Fibroblast of upper back skin (primary cell): ENCODE measurements at regions not wholly inside any gene's neighbourhood (a gene's known extent, or its start where the extent isn't known, plus 50 kb on each side); places are given as distances from the start of the nearest gene placed in this dataset.
A peak's percentile ranks its signal among the peaks of the same experiment; 100 is the strongest.
"Not testable (repeated sequence)": the region's sequence is repeated elsewhere in the genome, so short reads cannot be mapped to it uniquely, and the experiment has no call there.

Experiments
- DNase-seq: peaks from one replicate; pipeline ENCODE4 v3.0.0-alpha.2; 2013

GRCh38 chr5:99544356-99544755 is 615.5 kb upstream of the CHD1 start:
- DNase-seq, result no peak

GRCh38 chr5:99543841-99544240 is 615.0 kb upstream of the CHD1 start:
- peak; percentile 53 for DNase-seq

- DNase-seq, result not testable (repeated sequence)
These were observed 605.4 kb upstream of the CHD1 start for GRCh38 chr5:99534241-99534640.

GRCh38 chr5:99521666-99522065 is 592.9 kb upstream of the CHD1 start:
- not testable (repeated sequence) for DNase-seq

GRCh38 chr5:99515864-99516490 is 587.2 kb upstream of the CHD1 start:
- not testable (repeated sequence) for DNase-seq

- not testable (repeated sequence) for DNase-seq
These were observed 581.5 kb upstream of the CHD1 start for GRCh38 chr5:99510237-99510866.

GRCh38 chr5:99509064-99509463 is 580.3 kb upstream of the CHD1 start:
- not testable (repeated sequence) for DNase-seq

GRCh38 chr5:99495456-99495855 is 566.6 kb upstream of the CHD1 start:
- not testable (repeated sequence) for DNase-seq

- DNase-seq, result not testable (repeated sequence)
These were observed 549.6 kb upstream of the CHD1 start for GRCh38 chr5:99478450-99478849.

GRCh38 chr5:99473328-99473727 is 544.5 kb upstream of the CHD1 start:
- not testable (repeated sequence) for DNase-seq

GRCh38 chr5:99471726-99472125 is 542.9 kb upstream of the CHD1 start:
- DNase-seq, result not testable (repeated sequence)

GRCh38 chr5:99471178-99471577 is 542.4 kb upstream of the CHD1 start:
- not testable (repeated sequence) for DNase-seq

GRCh38 chr5:99470636-99471035 is 541.8 kb upstream of the CHD1 start:
- not testable (repeated sequence) for DNase-seq

- no peak for DNase-seq
These were observed 531.9 kb upstream of the CHD1 start for GRCh38 chr5:99460701-99461100.

GRCh38 chr5:99453196-99453595 is 524.4 kb upstream of the CHD1 start:
- no peak for DNase-seq

GRCh38 chr5:99449786-99450185 is 521.0 kb upstream of the CHD1 start:
- no peak for DNase-seq

- no peak for DNase-seq
These were observed 517.0 kb upstream of the CHD1 start for GRCh38 chr5:99445805-99446204.

GRCh38 chr5:99441235-99441634 is 512.4 kb upstream of the CHD1 start:
- DNase-seq, result no peak

GRCh38 chr5:99438619-99439018 is 509.8 kb upstream of the CHD1 start:
- no peak for DNase-seq

GRCh38 chr5:99437986-99438385 is 509.2 kb upstream of the CHD1 start:
- no peak for DNase-seq

GRCh38 chr5:99423396-99423795 is 494.6 kb upstream of the CHD1 start:
- DNase-seq, result not testable (repeated sequence)

- not testable (repeated sequence) for DNase-seq
These were observed 489.8 kb upstream of the CHD1 start for GRCh38 chr5:99418640-99419039.

- DNase-seq, result not testable (repeated sequence)
These were observed 481.6 kb upstream of the CHD1 start for GRCh38 chr5:99410386-99410785.

- DNase-seq, result not testable (repeated sequence)
These were observed 476.0 kb upstream of the CHD1 start for GRCh38 chr5:99404764-99405302.
